DND-41 (cell line): ENCODE measurements at regions not wholly inside any gene's neighbourhood (a gene's known extent, or its start where the extent isn't known, plus 50 kb on each side); places are given as distances from the start of the nearest gene placed in this dataset.

Experiments used
- ATAC-seq: fragments of 200-7000 bp; cut with Tn5 transposase; 3 replicates; pipeline ENCODE4 v1.9.1; 2021; ENCODE audit warnings: low read depth; ENCODE audit not compliant: insufficient read depth
- DNase-seq: peaks from one replicate; pipeline ENCODE4 v3.0.0-alpha.2; 2020
- H2AFZ ChIP-seq: 2 replicates; pipeline ENCODE4 v1.6.0; 2012; ENCODE audit warnings: low read depth, low read length
- H3K27ac ChIP-seq: 2 replicates; pipeline ENCODE4 v1.5.1; 2012; ENCODE audit warnings: low read length, inconsistent platforms
- H3K27me3 ChIP-seq: fragments of 200-600 bp; sonication (generic); 2 replicates; pipeline ENCODE4 v1.6.0; 2012; ENCODE audit warnings: low read length, mild to moderate bottlenecking, inconsistent platforms; ENCODE audit not compliant: insufficient read depth, poor library complexity
- H3K36me3 ChIP-seq: 2 replicates; pipeline ENCODE4 v1.5.1; 2012; ENCODE audit warnings: low read length, inconsistent platforms; ENCODE audit not compliant: insufficient read depth
- H3K4me1 ChIP-seq: 2 replicates; pipeline ENCODE4 v1.5.1; 2012; ENCODE audit warnings: mild to moderate bottlenecking, low read length; ENCODE audit not compliant: insufficient read depth
- H3K4me2 ChIP-seq: 2 replicates; pipeline ENCODE4 v1.6.0; 2012; ENCODE audit warnings: mild to moderate bottlenecking, moderate library complexity, low read length, inconsistent platforms; ENCODE audit not compliant: insufficient read depth
- H3K4me3 ChIP-seq, 2 experiments: fragments of 200-600 bp in 1 of 2; shearing (Covaris generic) in 1 of 2; 2 replicates each; pipeline ENCODE4 v1.5.1; 2012 to 2016; ENCODE audit warnings: inconsistent platforms in 2 of 2, low read length in 2 of 2, mild to moderate bottlenecking in 2 of 2, low read depth in 1 of 2, moderate library complexity in 1 of 2
- H3K79me2 ChIP-seq: 2 replicates; pipeline ENCODE4 v1.6.0; 2012; ENCODE audit warnings: low read length, inconsistent platforms; ENCODE audit not compliant: insufficient read depth
- H3K9ac ChIP-seq: 2 replicates; pipeline ENCODE4 v1.6.0; 2012; ENCODE audit warnings: low read depth, mild to moderate bottlenecking, inconsistent platforms, low read length, moderate library complexity
- H3K9me3 ChIP-seq: 2 replicates; pipeline ENCODE4 v1.5.1; 2012; ENCODE audit warnings: low read length, moderate library complexity, mild to moderate bottlenecking, inconsistent platforms; ENCODE audit not compliant: insufficient read depth, severe bottlenecking
- H4K20me1 ChIP-seq: 2 replicates; pipeline ENCODE4 v1.6.0; 2012; ENCODE audit warnings: low read length; ENCODE audit not compliant: insufficient read depth
- EZH2 ChIP-seq: IDR thresholded peaks from 3 replicates; pipeline ENCODE4 v1.6.1; 2012; ENCODE audit warnings: borderline replicate concordance, low read depth, mild to moderate bottlenecking, moderate library complexity, low read length, inconsistent platforms; ENCODE audit not compliant: severe bottlenecking
- TF ChIP-seq, protein P1 (sequence below): IDR thresholded peaks from 2 replicates; pipeline ENCODE4 v1.5.1; 2012; ENCODE audit warnings: borderline replicate concordance, low read length, moderate library complexity, mild to moderate bottlenecking; ENCODE audit not compliant: poor library complexity, severe bottlenecking; ENCODE audit errors: extremely low read depth

DNA sequence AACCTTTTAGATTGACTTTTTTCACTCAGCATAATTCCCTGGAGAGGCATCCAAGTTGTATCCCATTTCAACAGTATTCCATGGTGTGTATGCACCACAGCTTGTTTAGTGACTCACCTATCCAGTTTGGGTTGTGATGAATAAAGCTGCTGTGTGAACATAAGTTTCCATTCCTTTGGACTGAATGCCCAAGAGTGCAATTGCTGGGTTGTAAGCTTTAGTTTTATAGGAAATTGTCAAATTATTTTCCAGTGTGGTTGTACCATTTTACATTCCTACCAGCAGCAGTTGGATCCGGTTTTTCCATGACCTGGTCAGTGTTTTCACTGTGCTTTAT is 60.9 kb upstream of the TMED7 start:
- H3K9ac ChIP-seq: no peak overlapping the region
- H3K27me3 ChIP-seq: no peaks in the 10 kb centered on the region
- no peak for TF ChIP-seq EZH2
- TF ChIP-seq, protein P1, sequence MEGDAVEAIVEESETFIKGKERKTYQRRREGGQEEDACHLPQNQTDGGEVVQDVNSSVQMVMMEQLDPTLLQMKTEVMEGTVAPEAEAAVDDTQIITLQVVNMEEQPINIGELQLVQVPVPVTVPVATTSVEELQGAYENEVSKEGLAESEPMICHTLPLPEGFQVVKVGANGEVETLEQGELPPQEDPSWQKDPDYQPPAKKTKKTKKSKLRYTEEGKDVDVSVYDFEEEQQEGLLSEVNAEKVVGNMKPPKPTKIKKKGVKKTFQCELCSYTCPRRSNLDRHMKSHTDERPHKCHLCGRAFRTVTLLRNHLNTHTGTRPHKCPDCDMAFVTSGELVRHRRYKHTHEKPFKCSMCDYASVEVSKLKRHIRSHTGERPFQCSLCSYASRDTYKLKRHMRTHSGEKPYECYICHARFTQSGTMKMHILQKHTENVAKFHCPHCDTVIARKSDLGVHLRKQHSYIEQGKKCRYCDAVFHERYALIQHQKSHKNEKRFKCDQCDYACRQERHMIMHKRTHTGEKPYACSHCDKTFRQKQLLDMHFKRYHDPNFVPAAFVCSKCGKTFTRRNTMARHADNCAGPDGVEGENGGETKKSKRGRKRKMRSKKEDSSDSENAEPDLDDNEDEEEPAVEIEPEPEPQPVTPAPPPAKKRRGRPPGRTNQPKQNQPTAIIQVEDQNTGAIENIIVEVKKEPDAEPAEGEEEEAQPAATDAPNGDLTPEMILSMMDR: no peak
- no peaks in the 10 kb centered on the region for H3K79me2 ChIP-seq
- no peak for ATAC-seq
- H3K4me1 ChIP-seq: no peaks in the 10 kb centered on the region
- H2AFZ ChIP-seq: no peak overlapping the region
- H3K4me2 ChIP-seq: no peak overlapping the region
- no peaks in the 10 kb centered on the region for H3K36me3 ChIP-seq
- no peak overlapping the region for H3K27ac ChIP-seq
- H4K20me1 ChIP-seq: no peaks in the 10 kb centered on the region
- H3K9me3 ChIP-seq: no peaks in the 10 kb centered on the region
- DNase-seq: no peak
- H3K4me3 ChIP-seq: no peak overlapping the region

DNA sequence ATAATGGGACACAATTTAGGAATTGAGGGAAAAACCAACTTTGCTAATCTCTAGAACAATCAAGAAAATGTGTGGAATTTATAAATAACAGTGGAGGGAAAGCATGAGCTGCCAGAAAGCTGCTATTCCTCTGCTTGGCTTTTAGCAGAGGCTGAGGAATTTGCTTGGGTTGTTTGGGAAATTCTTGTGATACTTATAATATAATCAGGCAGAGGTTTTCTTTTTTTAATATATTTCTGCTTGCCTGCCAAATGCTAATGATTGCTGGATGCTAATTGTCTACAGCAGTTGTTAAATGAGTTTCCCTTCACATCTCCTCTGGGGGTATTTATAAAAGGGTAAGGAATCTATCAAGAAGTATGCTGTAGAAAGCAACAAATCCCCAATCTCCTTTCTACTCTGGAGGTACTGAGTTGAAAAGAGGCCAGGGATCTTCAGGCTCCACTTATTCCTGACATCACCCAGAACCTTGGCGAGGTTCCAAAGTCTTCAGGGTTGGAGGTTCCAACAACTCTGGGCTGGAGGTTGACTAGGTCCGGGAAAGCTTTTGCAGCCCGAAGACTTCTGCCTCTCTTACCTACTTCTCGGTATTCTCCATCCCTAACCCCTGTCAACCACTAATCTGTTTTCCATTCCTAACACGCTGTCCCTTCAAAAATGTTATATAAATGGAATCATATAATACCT is 60.4 kb upstream of the TMED7 start:
- H4K20me1 ChIP-seq: no peaks in the 10 kb centered on the region
- H3K79me2 ChIP-seq: no peaks in the 10 kb centered on the region
- DNase-seq (no peak), ATAC-seq (no peak)
- no peak overlapping the region for H3K9ac ChIP-seq
- no peaks in the 10 kb centered on the region for H3K9me3 ChIP-seq
- no peak overlapping the region for H3K4me2 ChIP-seq
- TF ChIP-seq, protein P1: no peak
- no peak for TF ChIP-seq EZH2
- H3K36me3 ChIP-seq: no peaks in the 10 kb centered on the region
- H3K4me1 ChIP-seq: no peaks in the 10 kb centered on the region
- no peaks in the 10 kb centered on the region for H3K27me3 ChIP-seq
- no peak overlapping the region for H3K27ac ChIP-seq
- no peak overlapping the region for H3K4me3 ChIP-seq
- no peak overlapping the region for H2AFZ ChIP-seq

DNA sequence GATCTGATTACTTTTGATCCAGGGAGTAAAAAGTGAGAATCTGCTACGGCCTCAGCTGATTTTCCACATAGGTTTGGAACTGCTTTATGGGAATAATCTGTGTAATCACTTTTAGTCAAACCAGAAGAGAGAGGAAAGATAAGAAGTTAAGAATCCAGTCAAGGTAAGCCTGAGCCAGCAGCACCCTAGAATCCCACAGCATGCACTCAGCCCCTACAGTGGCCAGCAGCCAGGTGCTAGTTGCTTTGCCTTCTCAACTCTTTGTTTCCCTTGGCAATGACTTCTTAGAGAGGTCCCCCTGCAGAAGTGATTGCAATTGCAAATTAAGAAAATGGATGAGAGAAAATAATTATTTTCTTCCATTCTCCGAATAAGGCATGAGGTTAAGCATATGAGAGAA is 59.7 kb upstream of the TMED7 start:
- H2AFZ ChIP-seq: no peak overlapping the region
- no peak for TF ChIP-seq EZH2
- TF ChIP-seq, protein P1: no peak

More for the DNA sequence above, 59.7 kb upstream of the TMED7 start:
- no peak overlapping the region for H3K4me2 ChIP-seq
- DNase-seq: no peak
- no peaks in the 10 kb centered on the region for H3K27me3 ChIP-seq
- no peak overlapping the region for H3K27ac ChIP-seq
- no peaks in the 10 kb centered on the region for H3K9me3 ChIP-seq
- no peaks in the 10 kb centered on the region for H3K79me2 ChIP-seq
- no peaks in the 10 kb centered on the region for H3K4me1 ChIP-seq
- ATAC-seq: no peak
- H3K9ac ChIP-seq: no peak overlapping the region
- H4K20me1 ChIP-seq: no peaks in the 10 kb centered on the region
- H3K4me3 ChIP-seq: no peak overlapping the region
- H3K36me3 ChIP-seq: no peaks in the 10 kb centered on the region
